Neural progenitor cell (in vitro differentiated cells): ENCODE measurements at regions not wholly inside any gene's neighbourhood (a gene's known extent, or its start where the extent isn't known, plus 50 kb on each side); places are given as distances from the start of the nearest gene placed in this dataset.

Source experiments
- DNase-seq: peaks from one replicate; pipeline ENCODE4 v3.0.0-alpha.2; 2016; ENCODE audit warnings: low spot score
- H2AFZ ChIP-seq: fragments of 200-600 bp; sonication (generic); replicated peaks from 2 replicates; pipeline ENCODE4 v1.6.1; 2016; ENCODE audit warnings: antibody characterized with exemption
- H3F3A ChIP-seq: fragments of 200-600 bp; sonication (generic); 2 replicates; pipeline ENCODE4 v1.6.1; 2016; ENCODE audit warnings: antibody characterized with exemption, low read depth
- H3K27ac ChIP-seq: fragments of 200-600 bp; sonication (generic); 2 replicates; pipeline ENCODE4 v1.5.1; 2016; ENCODE audit warnings: mild to moderate bottlenecking
- H3K27me3 ChIP-seq: fragments of 200-600 bp; sonication (generic); 2 replicates; pipeline ENCODE4 v1.6.1; 2016; ENCODE audit warnings: mild to moderate bottlenecking, moderate library complexity
- H3K36me3 ChIP-seq: fragments of 200-600 bp; sonication (generic); 2 replicates; pipeline ENCODE4 v1.5.1; 2016
- H3K4me1 ChIP-seq: fragments of 200-600 bp; sonication (generic); 2 replicates; pipeline ENCODE4 v1.6.1; 2016; ENCODE audit warnings: mixed run types
- H3K4me2 ChIP-seq: fragments of 200-600 bp; sonication (generic); 2 replicates; pipeline ENCODE4 v1.6.1; 2016
- H3K4me3 ChIP-seq: fragments of 200-600 bp; sonication (generic); 2 replicates; pipeline ENCODE4 v1.5.1; 2016
- H3K79me2 ChIP-seq: fragments of 200-600 bp; sonication (generic); 2 replicates; pipeline ENCODE4 v1.6.1; 2016; ENCODE audit warnings: low read depth
- H3K9ac ChIP-seq: fragments of 200-600 bp; sonication (generic); 2 replicates; pipeline ENCODE4 v1.6.1; 2016
- H3K9me3 ChIP-seq: fragments of 200-600 bp; sonication (generic); 2 replicates; pipeline ENCODE4 v1.5.1; 2016; ENCODE audit warnings: low read depth
- H4K20me1 ChIP-seq: fragments of 200-600 bp; sonication (generic); 2 replicates; pipeline ENCODE4 v1.6.1; 2016; ENCODE audit warnings: low read depth
- H3K27ac Mint-ChIP-seq: 3 replicates; pipeline ENCODE4 v1.8.0; 2021; ENCODE audit warnings: mixed read lengths
- H3K27me3 Mint-ChIP-seq: 2 replicates; pipeline ENCODE4 v1.8.0; 2022; ENCODE audit warnings: low read depth, mild to moderate bottlenecking, inconsistent platforms, moderate library complexity, mixed read lengths; ENCODE audit not compliant: insufficient read depth
- H3K36me3 Mint-ChIP-seq: 3 replicates; pipeline ENCODE4 v1.8.0; 2021; ENCODE audit warnings: mixed read lengths
- H3K4me1 Mint-ChIP-seq: 3 replicates; pipeline ENCODE4 v1.8.0; 2021; ENCODE audit warnings: mixed read lengths
- H3K4me3 Mint-ChIP-seq: 3 replicates; pipeline ENCODE4 v1.8.0; 2021; ENCODE audit warnings: mild to moderate bottlenecking, moderate library complexity, mixed read lengths
- H3K9me3 Mint-ChIP-seq: 3 replicates; pipeline ENCODE4 v1.8.0; 2020; ENCODE audit warnings: mixed read lengths
- CTCF ChIP-seq: fragments of 200-600 bp; sonication (generic); IDR thresholded peaks from 2 replicates; pipeline ENCODE4 v1.5.1; 2017; ENCODE audit warnings: antibody characterized with exemption, mild to moderate bottlenecking
- EZH2 ChIP-seq: fragments of 200-600 bp; sonication (generic); IDR thresholded peaks from 2 replicates; pipeline ENCODE4 v1.6.1; 2017; ENCODE audit warnings: antibody characterized with exemption, mild to moderate bottlenecking, moderate library complexity
- EZH2phosphoT487 ChIP-seq: fragments of 200-600 bp; sonication (generic); IDR thresholded peaks from 2 replicates; pipeline ENCODE4 v1.6.1; 2017; ENCODE audit warnings: antibody characterized with exemption

- Histone ChIP-seq H4K20me1 (no peaks in the 10 kb centered on the region), H3K4me2 (no peak overlapping the region), H3K4me3 (no peak overlapping the region), H3K9me3 (no peaks in the 10 kb centered on the region), H3K4me1 (peaks cover 4% of the 10 kb centered on the region), H2AFZ (no peak overlapping the region), H3K36me3 (no peaks in the 10 kb centered on the region), H3F3A (no peaks in the 10 kb centered on the region), H3K9ac (no peak overlapping the region), H3K27ac (no peak overlapping the region), H3K79me2 (no peaks in the 10 kb centered on the region), H3K27me3 (no peaks in the 10 kb centered on the region)
- H3K9me3 Mint-ChIP-seq = no peaks in the 10 kb centered on the region
- peaks cover 10% of the 10 kb centered on the region for H3K27me3 Mint-ChIP-seq
- no peak overlapping the region for H3K4me3 Mint-ChIP-seq
- no peaks in the 10 kb centered on the region for H3K36me3 Mint-ChIP-seq
- peaks cover 11% of the 10 kb centered on the region for H3K4me1 Mint-ChIP-seq
- no peak for TF ChIP-seq EZH2phosphoT487
- no peak for TF ChIP-seq EZH2
- TF ChIP-seq CTCF = no peak
- H3K27ac Mint-ChIP-seq = peak overlapping the region; percentile 39
- no peak for DNase-seq
Observed at GRCh38 chr17:6305613-6306360, 129.1 kb downstream of the AIPL1 start.

- H3K27ac Mint-ChIP-seq = no peak overlapping the region
- no peaks in the 10 kb centered on the region for H3F3A ChIP-seq
- H3K4me1 ChIP-seq = peaks cover 4% of the 10 kb centered on the region
- no peaks in the 10 kb centered on the region for H3K9me3 Mint-ChIP-seq
- H3K36me3 Mint-ChIP-seq = no peaks in the 10 kb centered on the region
- H3K4me3 ChIP-seq = no peak overlapping the region
- peaks cover 10% of the 10 kb centered on the region for H3K27me3 Mint-ChIP-seq
- H4K20me1 ChIP-seq = no peaks in the 10 kb centered on the region
- no peaks in the 10 kb centered on the region for H3K9me3 ChIP-seq
- H3K4me1 Mint-ChIP-seq = peaks cover 11% of the 10 kb centered on the region
- no peak for TF ChIP-seq EZH2
- TF ChIP-seq CTCF = no peak
- DNase-seq = no peak
- no peak overlapping the region for H3K4me2 ChIP-seq
- H3K9ac ChIP-seq = no peak overlapping the region
- no peak overlapping the region for H2AFZ ChIP-seq
- H3K4me3 Mint-ChIP-seq = no peak overlapping the region
- H3K27me3 ChIP-seq = no peaks in the 10 kb centered on the region
- H3K27ac ChIP-seq = no peak overlapping the region
- no peaks in the 10 kb centered on the region for H3K36me3 ChIP-seq
- H3K79me2 ChIP-seq = no peaks in the 10 kb centered on the region
Observed at GRCh38 chr17:6304894-6305612, 129.9 kb downstream of the AIPL1 start.

- H3K4me3 Mint-ChIP-seq = no peak overlapping the region
- Histone ChIP-seq H3K9me3 (no peaks in the 10 kb centered on the region), H2AFZ (no peak overlapping the region), H3K9ac (no peak overlapping the region), H3K27me3 (no peaks in the 10 kb centered on the region), H3F3A (no peaks in the 10 kb centered on the region), H3K27ac (no peak overlapping the region), H3K4me2 (no peak overlapping the region), H3K4me1 (peaks cover 4% of the 10 kb centered on the region), H3K4me3 (no peak overlapping the region), H4K20me1 (no peaks in the 10 kb centered on the region), H3K36me3 (no peaks in the 10 kb centered on the region), H3K79me2 (no peaks in the 10 kb centered on the region)
- peaks cover 11% of the 10 kb centered on the region for H3K4me1 Mint-ChIP-seq
- peaks cover 14% of the 10 kb centered on the region for H3K27me3 Mint-ChIP-seq
- no peak overlapping the region for H3K27ac Mint-ChIP-seq
- H3K9me3 Mint-ChIP-seq = no peaks in the 10 kb centered on the region
- TF ChIP-seq EZH2phosphoT487 = no peak
- peak; percentile 31 for TF ChIP-seq EZH2
- no peak for TF ChIP-seq CTCF
- no peaks in the 10 kb centered on the region for H3K36me3 Mint-ChIP-seq
- peak; percentile 77 for DNase-seq
Observed at GRCh38 chr17:6303664-6304063, 131.3 kb downstream of the AIPL1 start.
